H1 (cell line): ENCODE measurements at regions not wholly inside any gene's neighbourhood (a gene's known extent, or its start where the extent isn't known, plus 50 kb on each side); places are given as distances from the start of the nearest gene placed in this dataset.

Experiments used
- RAD21 ChIP-seq, 2 experiments: IDR thresholded peaks in 1 of 2; conservative IDR thresholded peaks in 1 of 2; 2 replicates each; pipeline ENCODE4 v1.6.1; 2011; ENCODE audit warnings: low read depth in 2 of 2, low read length in 2 of 2, improper control_type of control experiment in 1 of 2, inconsistent platforms in 1 of 2, mild to moderate bottlenecking in 1 of 2, moderate library complexity in 1 of 2
- TAF7 ChIP-seq: optimal IDR thresholded peaks from 2 replicates; pipeline ENCODE3; 2011; ENCODE audit warnings: low read depth, mild to moderate bottlenecking, inconsistent platforms, low read length, moderate library complexity, borderline replicate concordance

DNA sequence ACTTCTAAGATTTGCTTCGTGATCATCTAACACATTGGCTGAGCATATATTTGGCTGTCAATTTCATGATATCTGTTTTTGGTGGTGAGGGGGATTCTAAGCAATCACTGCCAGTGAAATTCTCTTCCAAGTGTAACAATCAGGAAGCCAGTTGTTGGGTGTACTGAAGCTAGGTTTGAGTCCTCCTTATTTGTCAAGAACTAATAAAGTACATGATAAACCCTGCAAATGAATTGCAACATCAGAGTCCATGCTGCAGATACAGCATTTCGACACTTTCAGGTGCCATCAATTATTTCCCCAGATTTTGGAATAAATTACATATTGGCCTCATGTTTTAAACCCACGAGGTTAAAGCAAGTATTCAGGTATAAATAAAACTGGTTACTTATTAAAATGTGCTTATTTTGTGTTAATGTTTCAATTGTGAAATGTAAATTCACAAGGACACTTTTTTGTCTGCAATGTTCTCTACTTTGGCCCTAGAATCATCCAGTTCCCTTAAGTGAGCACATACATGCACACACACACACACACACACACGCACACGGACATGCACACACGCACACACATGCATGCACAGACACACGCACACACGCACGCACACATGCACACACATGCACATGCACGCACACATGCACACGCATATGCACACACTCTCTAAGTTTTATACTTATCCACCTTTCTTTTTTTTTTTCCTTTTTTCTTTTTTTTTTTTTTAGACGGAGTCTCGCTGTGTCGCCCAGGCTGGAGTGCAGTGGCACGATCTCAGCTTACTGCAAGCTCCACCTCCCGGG, 510.2 kb upstream of the KLF6 start (continued):
- TF ChIP-seq TAF7 (no peak), RAD21 (IDR thresholded peaks at IDR 0.05 in 1 of 2, conservative IDR thresholded peaks at IDR 0.05 in 1 of 2; ENCODE audit: low read depth in 2 of 2, low read length in 2 of 2) (no peak)
